Retinal pigment epithelial cell (primary cell): ENCODE measurements at regions not wholly inside any gene's neighbourhood (a gene's known extent, or its start where the extent isn't known, plus 50 kb on each side); places are given as distances from the start of the nearest gene placed in this dataset.
A peak's percentile ranks its signal among the peaks of the same experiment; 100 is the strongest.

Experiments used
- DNase-seq: peaks from one replicate; pipeline ENCODE4 v3.0.0-alpha.2; 2010; ENCODE audit warnings: low read depth
- H3K4me3 ChIP-seq: 2 replicates; pipeline ENCODE4 v1.5.1; 2011; ENCODE audit warnings: mild to moderate bottlenecking, low read length, control low read depth, moderate library complexity
- TF ChIP-seq, protein P1 (sequence below): conservative IDR thresholded peaks from 2 replicates; pipeline ENCODE4 v1.5.1; 2011; ENCODE audit warnings: low read depth, low read length, control low read depth, inconsistent platforms

DNA sequence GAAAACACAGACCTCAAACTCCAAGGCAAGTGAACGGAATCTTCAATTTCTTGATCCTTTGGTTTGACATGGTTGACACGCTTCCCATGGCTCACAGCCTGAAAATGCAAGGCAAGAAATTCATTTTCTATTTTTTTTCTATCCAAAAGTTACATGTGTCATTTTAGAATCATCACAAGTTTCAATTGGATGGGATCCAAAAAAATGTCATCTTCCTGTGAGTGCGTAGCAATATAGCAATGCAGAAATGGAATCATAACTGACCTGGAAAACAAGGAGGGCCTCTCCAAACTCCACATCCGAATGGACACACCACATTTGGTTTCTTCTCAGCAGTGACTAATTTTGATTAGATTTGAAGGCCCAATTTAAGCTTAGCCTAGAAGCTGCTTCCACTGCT is 175.8 kb upstream of the ATP11B start:
- TF ChIP-seq, protein P1, sequence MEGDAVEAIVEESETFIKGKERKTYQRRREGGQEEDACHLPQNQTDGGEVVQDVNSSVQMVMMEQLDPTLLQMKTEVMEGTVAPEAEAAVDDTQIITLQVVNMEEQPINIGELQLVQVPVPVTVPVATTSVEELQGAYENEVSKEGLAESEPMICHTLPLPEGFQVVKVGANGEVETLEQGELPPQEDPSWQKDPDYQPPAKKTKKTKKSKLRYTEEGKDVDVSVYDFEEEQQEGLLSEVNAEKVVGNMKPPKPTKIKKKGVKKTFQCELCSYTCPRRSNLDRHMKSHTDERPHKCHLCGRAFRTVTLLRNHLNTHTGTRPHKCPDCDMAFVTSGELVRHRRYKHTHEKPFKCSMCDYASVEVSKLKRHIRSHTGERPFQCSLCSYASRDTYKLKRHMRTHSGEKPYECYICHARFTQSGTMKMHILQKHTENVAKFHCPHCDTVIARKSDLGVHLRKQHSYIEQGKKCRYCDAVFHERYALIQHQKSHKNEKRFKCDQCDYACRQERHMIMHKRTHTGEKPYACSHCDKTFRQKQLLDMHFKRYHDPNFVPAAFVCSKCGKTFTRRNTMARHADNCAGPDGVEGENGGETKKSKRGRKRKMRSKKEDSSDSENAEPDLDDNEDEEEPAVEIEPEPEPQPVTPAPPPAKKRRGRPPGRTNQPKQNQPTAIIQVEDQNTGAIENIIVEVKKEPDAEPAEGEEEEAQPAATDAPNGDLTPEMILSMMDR, result no peak
- H3K4me3 ChIP-seq, result no peak overlapping the region
- no peak for DNase-seq

DNA sequence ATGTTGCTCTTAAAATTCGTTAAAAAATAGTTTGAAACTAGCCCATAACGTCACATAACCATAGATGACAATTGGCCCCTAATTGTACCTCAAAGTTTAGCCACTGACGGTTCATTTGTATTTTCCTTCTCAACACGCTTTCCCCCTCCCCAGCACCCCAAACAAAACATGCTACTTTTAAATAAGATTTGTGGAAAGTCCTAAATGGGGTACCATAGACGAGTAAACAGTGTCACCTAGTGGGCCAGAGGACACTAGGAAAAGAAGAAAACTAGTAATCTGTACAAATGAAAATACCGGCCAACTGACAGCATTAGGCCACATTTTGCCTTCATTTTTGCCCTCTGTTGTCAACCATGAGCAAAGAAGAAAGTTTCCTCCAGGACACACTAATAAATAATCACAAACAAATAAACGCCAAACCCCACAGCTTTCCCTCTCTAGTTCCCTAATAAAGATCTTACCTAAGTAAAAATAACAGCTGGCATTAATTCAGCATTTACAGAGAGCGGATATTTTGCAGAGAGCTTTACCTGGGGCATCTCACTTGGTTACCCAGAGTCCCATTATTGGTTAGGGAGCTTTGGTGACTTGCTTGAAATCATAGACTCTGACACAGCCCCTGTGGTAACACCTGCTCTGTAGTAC is 175.1 kb upstream of the ATP11B start:
- H3K4me3 ChIP-seq, result no peak overlapping the region
- no peak for DNase-seq
- TF ChIP-seq, protein P1, result peak; percentile 71

DNA sequence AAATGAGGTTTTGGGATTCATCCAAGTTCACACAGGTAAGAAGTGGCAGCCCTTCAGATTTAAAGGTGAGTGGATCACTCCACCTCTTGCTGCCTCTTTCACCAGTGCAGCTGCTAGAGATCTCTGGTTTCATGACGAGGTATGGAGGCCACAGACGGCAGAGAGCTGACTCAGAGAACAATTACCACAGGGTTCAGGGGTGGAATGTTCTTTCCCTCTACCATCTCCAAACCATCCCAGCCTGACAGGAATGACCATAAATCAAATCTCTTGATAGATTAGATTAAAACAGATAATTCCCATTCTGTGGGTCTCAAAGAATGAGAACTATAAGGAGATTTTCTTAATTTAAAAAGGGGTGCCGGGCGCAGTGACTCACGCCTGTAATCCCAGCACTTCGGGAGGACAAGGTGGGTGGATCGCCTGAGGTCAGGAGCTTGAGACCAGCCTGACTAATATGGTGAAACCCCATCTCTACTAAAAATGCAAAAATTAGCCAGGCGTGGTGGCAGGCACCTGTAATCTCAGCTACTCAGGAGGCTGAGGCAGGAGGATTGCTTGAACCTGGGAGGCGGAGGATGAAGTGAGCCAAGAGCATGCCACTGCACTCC is 174.2 kb upstream of the ATP11B start:
- DNase-seq, result no peak
- TF ChIP-seq, protein P1, result no peak
- no peak overlapping the region for H3K4me3 ChIP-seq

DNA sequence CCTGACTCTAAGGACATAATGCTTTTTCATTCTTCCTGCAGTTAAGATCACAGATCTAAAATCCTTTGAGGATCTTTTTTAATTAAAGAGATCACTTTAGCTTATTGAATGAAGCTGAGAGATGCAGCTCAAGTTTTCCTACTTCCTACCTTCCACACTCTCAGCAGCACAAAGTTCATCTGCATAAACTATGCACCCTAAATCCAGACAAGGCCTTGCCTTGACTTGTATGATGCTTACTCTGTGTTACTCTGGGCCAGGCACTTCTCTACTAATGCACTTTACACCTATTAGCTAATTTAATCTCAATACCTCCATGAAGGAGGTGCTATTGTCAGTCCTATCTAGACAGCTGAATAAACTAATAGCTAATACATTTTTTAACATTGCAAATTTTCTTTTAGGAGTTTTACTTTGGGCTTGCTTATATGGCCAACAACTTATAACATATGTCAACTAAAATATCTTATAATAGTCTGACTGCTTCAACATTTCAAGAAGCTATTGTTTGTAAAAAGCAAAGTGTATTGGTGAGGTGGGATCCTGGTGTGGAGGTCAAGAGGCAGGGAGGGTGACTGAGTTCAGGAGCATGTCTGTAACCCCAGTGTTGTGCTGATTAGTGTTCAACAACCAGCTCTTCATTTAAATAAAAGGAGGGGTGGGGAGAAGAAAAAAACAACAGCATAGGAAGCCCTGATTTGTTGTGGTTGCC is 172.4 kb upstream of the ATP11B start:
- no peak overlapping the region for H3K4me3 ChIP-seq
- TF ChIP-seq, protein P1, result no peak
- no peak for DNase-seq

DNA sequence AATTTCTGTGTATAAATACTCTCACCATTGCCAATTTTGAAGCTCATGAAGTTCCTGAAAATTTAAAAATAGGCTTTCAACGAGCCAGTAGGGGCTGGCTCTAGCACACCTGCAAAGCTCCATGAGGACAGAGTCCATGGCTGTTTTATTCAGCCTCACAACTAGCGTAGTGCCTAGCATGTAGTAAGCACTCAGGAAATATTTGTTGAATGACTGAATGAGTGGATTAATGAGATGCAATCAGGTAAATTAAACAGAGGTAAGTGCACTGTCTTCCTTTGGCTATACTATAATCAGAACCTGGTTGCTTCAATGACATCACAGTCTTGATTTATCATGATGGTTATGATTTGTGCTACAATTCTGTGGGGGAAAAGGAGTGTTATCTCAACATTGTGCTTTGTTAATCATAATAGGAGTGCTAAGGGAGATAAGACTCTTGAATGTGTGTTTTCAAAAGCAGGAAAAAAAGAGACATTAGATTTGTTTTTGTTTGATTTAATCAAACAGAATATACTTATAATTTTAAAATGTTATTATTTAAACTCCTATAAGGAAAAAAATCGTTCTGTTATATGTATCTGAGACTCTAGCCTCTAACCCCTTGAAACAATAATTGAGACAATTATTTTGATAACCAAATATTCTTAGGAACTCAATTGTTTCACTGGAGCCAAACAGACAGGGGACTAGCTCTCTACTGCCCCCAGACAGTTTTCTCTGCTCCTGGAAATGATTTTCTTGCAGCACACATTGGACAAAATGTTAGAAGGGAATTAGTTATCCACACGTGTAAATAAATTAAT is 171.7 kb upstream of the ATP11B start:
- no peak for DNase-seq
- H3K4me3 ChIP-seq, result no peak overlapping the region
- TF ChIP-seq, protein P1, result peak; percentile 66

DNA sequence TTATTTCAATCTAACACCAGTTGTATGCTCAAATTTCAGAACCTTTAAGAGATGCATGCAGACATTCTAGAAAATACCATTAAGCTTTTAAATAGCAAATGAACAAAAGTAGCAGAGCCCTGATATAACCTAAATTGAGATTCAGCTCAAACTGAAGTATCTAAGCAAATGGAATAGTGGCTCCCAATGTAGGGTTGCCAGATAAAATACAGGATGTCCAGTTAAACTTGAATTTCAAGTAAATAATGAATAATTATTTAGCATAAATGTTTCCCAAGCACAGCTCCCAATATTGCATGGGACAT is 171.1 kb upstream of the ATP11B start:
- no peak overlapping the region for H3K4me3 ChIP-seq
- TF ChIP-seq, protein P1, result no peak
- DNase-seq, result no peak
